Caco-2 (cell line): ENCODE measurements at regions not wholly inside any gene's neighbourhood (a gene's known extent, or its start where the extent isn't known, plus 50 kb on each side); places are given as distances from the start of the nearest gene placed in this dataset.

Source experiments
- BruUV-seq: library from RNA; stranded (reverse); fragments of 400-500 nt; replicated peaks from 2 replicates; lab custom pipeline; 2021; lab: Mats Ljungman, UMichigan
- CTCF ChIA-PET: fragments of 300-600 bp; sonication (Branson Sonifier 250); formaldehyde crosslinking; loops from one replicate; lab custom pipeline; 2022; ENCODE audit warnings: antibody characterized with exemption; lab: Charles Lee
- POLR2A ChIA-PET: fragments of 300-600 bp; sonication (Branson Sonifier 250); formaldehyde crosslinking; loops from one replicate; lab custom pipeline; 2022; ENCODE audit warnings: antibody characterized with exemption; lab: Charles Lee
- DNase-seq, 2 experiments: peaks; one replicate each; pipeline versions ENCODE4 v3.0.0 to v3.0.0-alpha.2; 2020 to 2022
- H3K27me3 ChIP-seq: replicated peaks from 2 replicates; pipeline ENCODE4 v1.6.0; 2011; ENCODE audit warnings: low read length; ENCODE audit not compliant: control insufficient read depth, insufficient read depth
- H3K36me3 ChIP-seq: 2 replicates; pipeline ENCODE4 v1.5.1; 2011; ENCODE audit warnings: low read length; ENCODE audit not compliant: control insufficient read depth, insufficient read depth
- H3K4me1 ChIP-seq: fragments of 250-450 bp; sonication (Bioruptor Pico); 2 replicates; pipeline ENCODE4 v1.5.1; 2020; ENCODE audit warnings: mild to moderate bottlenecking
- H3K4me3 ChIP-seq: 2 replicates; pipeline ENCODE4 v1.5.1; 2011; ENCODE audit warnings: low read depth, mild to moderate bottlenecking, control low read depth, low read length
- H3K9me3 ChIP-seq: fragments of 250-450 bp; sonication (Bioruptor Pico); 2 replicates; pipeline ENCODE4 v1.5.1; 2020; ENCODE audit warnings: mild to moderate bottlenecking, moderate library complexity
- H3K27ac Mint-ChIP-seq: one replicate; pipeline ENCODE4 v1.8.0; 2022; ENCODE audit warnings: mixed read lengths; ENCODE audit not compliant: unreplicated experiment
- H3K27me3 Mint-ChIP-seq: one replicate; pipeline ENCODE4 v1.8.0; 2022; ENCODE audit warnings: mixed read lengths; ENCODE audit not compliant: insufficient read depth, unreplicated experiment
- H3K36me3 Mint-ChIP-seq: one replicate; pipeline ENCODE4 v1.8.0; 2022; ENCODE audit warnings: mild to moderate bottlenecking, mixed read lengths; ENCODE audit not compliant: insufficient read depth, unreplicated experiment
- H3K4me1 Mint-ChIP-seq: one replicate; pipeline ENCODE4 v1.8.0; 2022; ENCODE audit warnings: low read depth, mixed read lengths; ENCODE audit not compliant: unreplicated experiment
- H3K4me3 Mint-ChIP-seq: one replicate; pipeline ENCODE4 v1.8.0; 2022; ENCODE audit warnings: mild to moderate bottlenecking, moderate library complexity, mixed read lengths; ENCODE audit not compliant: unreplicated experiment
- H3K9me3 Mint-ChIP-seq: one replicate; pipeline ENCODE4 v1.8.0; 2022; ENCODE audit warnings: mixed read lengths; ENCODE audit not compliant: unreplicated experiment
- intact Hi-C: fragments of 100-400 bp; cut with micrococcal nuclease; formaldehyde crosslinking; loops from one replicate; pipeline ENCODE4 v1.10.0; 2022; ENCODE audit not compliant: unreplicated experiment
- TF ChIP-seq, protein P1 (sequence below), 2 experiments: fragments of 200-600 bp in 1 of 2; IDR thresholded peaks; 1 replicate in 1 of 2; 2 replicates in 1 of 2; pipeline versions ENCODE4 v1.5.1 to v1.8.0; 2011 to 2022; ENCODE audit warnings: antibody characterized with exemption in 1 of 2, control low read depth in 1 of 2, inconsistent platforms in 1 of 2, low read depth in 1 of 2, low read length in 1 of 2, mild to moderate bottlenecking in 1 of 2, moderate library complexity in 1 of 2; ENCODE audit not compliant: insufficient read depth in 1 of 2, severe bottlenecking in 1 of 2, unreplicated experiment in 1 of 2

DNA sequence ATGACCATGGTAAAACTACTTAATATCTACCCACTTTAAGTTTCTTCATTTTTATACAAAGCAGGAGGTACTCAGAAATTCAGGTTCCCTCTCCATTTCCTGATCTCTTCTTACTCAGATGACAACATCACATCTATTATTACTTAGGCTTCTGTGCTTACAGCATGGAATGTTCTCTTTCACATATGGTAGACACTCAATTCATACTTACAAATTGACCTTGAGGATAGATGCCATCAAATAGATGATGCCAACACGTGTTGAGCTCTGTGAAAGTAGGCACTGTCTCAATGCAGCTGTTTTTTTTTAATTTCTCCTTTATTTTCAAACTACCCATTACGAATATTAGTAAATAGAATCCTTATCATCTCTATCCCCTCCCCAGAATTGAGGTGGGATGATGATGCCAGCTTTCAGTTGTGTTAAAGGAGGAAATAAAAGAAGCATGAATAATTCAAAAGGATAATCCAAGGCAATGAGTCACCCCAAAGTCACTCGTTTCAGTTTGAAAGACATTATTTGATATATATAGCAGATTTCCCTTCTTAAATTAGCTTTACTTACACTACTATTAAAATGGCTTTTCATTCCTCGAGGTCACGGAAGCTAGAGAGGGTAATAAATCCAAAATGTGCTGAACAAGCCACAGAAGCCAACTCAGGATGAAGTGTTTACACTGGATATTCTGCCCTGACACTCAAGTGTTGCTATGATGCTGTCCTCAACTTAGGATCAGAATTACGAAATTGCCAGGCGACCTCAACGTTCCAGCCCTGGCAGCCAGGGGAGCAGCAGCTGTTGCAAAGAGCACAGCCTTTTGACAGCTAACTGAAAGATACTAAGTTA, 124.2 kb upstream of the EOLA2 start:
- Mint-ChIP-seq H3K36me3 (no peaks in the 10 kb centered on the region), H3K4me1 (no peaks in the 10 kb centered on the region), H3K4me3 (no peak overlapping the region), H3K27me3 (peaks cover 7% of the 10 kb centered on the region), H3K27ac (no peak overlapping the region), H3K9me3 (no peaks in the 10 kb centered on the region)
- POLR2A ChIA-PET, result no interaction called here
- no TSS peak for BruUV-seq
- H3K27me3 ChIP-seq, result no peaks in the 10 kb centered on the region
- H3K4me1 ChIP-seq, result no peaks in the 10 kb centered on the region
- CTCF ChIA-PET, result no interaction called here
- intact Hi-C loops, result no loop called here
- H3K9me3 ChIP-seq, result no peaks in the 10 kb centered on the region
- H3K4me3 ChIP-seq, result no peak overlapping the region
- DNase-seq, result no peak
- TF ChIP-seq, protein P1, sequence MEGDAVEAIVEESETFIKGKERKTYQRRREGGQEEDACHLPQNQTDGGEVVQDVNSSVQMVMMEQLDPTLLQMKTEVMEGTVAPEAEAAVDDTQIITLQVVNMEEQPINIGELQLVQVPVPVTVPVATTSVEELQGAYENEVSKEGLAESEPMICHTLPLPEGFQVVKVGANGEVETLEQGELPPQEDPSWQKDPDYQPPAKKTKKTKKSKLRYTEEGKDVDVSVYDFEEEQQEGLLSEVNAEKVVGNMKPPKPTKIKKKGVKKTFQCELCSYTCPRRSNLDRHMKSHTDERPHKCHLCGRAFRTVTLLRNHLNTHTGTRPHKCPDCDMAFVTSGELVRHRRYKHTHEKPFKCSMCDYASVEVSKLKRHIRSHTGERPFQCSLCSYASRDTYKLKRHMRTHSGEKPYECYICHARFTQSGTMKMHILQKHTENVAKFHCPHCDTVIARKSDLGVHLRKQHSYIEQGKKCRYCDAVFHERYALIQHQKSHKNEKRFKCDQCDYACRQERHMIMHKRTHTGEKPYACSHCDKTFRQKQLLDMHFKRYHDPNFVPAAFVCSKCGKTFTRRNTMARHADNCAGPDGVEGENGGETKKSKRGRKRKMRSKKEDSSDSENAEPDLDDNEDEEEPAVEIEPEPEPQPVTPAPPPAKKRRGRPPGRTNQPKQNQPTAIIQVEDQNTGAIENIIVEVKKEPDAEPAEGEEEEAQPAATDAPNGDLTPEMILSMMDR (IDR thresholded peaks at IDR 0.05; ENCODE audit: insufficient read depth in 1 of 2, low read depth in 1 of 2, low read length in 1 of 2, severe bottlenecking in 1 of 2, unreplicated experiment in 1 of 2), result no peak
- no peaks in the 10 kb centered on the region for H3K36me3 ChIP-seq

DNA sequence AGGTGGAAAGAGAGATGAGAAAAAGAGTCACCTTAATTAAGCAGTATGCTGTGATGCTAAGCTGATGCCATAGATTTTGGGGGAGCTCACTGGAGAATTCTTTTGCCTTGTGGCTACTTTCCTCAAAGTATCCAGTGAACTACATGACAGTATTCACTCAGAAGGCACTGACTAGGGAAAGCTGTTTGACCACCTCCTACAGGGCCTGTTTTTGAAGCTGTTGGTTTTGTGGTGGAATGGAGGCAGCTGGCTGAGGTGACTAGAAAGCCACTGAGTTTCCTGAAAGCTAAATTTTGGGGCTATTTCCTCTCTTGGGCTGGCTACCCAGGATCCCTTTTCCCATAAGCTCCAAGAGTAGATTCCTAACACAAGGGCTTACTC, 124.8 kb upstream of the EOLA2 start:
- Mint-ChIP-seq H3K4me3 (no peak overlapping the region), H3K36me3 (no peaks in the 10 kb centered on the region), H3K27ac (no peak overlapping the region), H3K27me3 (peaks cover 5% of the 10 kb centered on the region), H3K4me1 (no peaks in the 10 kb centered on the region), H3K9me3 (no peaks in the 10 kb centered on the region)
- H3K36me3 ChIP-seq, result no peaks in the 10 kb centered on the region
- no TSS peak for BruUV-seq
- ChIA-PET POLR2A (no interaction called here), CTCF (no interaction called here)
- TF ChIP-seq, protein P1 (IDR thresholded peaks at IDR 0.05; ENCODE audit: insufficient read depth in 1 of 2, low read depth in 1 of 2, low read length in 1 of 2, severe bottlenecking in 1 of 2, unreplicated experiment in 1 of 2), result no peak
- no peaks in the 10 kb centered on the region for H3K27me3 ChIP-seq
- H3K4me1 ChIP-seq, result no peaks in the 10 kb centered on the region
- no peak for DNase-seq
- no peaks in the 10 kb centered on the region for H3K9me3 ChIP-seq
- intact Hi-C loops, result no loop called here
- no peak overlapping the region for H3K4me3 ChIP-seq

DNA sequence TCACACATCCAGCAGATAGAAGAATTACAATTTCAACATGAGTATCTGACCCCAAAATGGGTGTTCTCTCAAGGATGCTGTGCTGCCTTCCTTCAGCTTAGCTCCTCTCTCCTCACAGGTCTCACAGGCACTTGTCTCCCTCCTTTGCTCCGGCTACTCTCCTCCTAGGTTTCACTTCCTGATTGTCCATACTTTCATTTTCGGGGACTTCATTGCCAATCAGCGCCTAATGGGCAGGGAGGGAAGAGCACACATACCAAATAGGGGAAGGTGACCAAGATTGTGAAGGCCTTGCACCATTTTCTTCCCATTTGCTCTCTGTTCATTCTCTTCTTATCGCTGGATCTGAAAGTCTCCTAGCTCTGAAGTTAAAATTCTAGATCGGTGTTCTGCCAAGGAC, 125.4 kb upstream of the EOLA2 start:
- H3K4me3 ChIP-seq, result no peak overlapping the region
- H3K4me1 Mint-ChIP-seq, result no peaks in the 10 kb centered on the region
- TF ChIP-seq, protein P1 (IDR thresholded peaks at IDR 0.05; ENCODE audit: insufficient read depth in 1 of 2, low read depth in 1 of 2, low read length in 1 of 2, severe bottlenecking in 1 of 2, unreplicated experiment in 1 of 2), result no peak
- ChIA-PET POLR2A (no interaction called here), CTCF (no interaction called here)
- no peak overlapping the region for H3K4me3 Mint-ChIP-seq
- H3K36me3 Mint-ChIP-seq, result no peaks in the 10 kb centered on the region
- no peaks in the 10 kb centered on the region for H3K9me3 ChIP-seq
- DNase-seq, result no peak
- no peaks in the 10 kb centered on the region for H3K9me3 Mint-ChIP-seq
- BruUV-seq, result no TSS peak
- H3K36me3 ChIP-seq, result no peaks in the 10 kb centered on the region
- H3K4me1 ChIP-seq, result no peaks in the 10 kb centered on the region
- intact Hi-C loops, result no loop called here
- peaks cover 5% of the 10 kb centered on the region for H3K27me3 Mint-ChIP-seq
- H3K27ac Mint-ChIP-seq, result no peak overlapping the region
- no peaks in the 10 kb centered on the region for H3K27me3 ChIP-seq
